Islet of Langerhans (tissue), 1 donor: ENCODE measurements at regions not wholly inside any gene's neighbourhood (a gene's known extent, or its start where the extent isn't known, plus 50 kb on each side); places are given as distances from the start of the nearest gene placed in this dataset.

ENCODE experiments used
- FAIRE-seq: peaks from one replicate; lab custom pipeline; 2011; peaks lifted over from hg19 to GRCh38; lab: Jason Lieb, UNC

DNA sequence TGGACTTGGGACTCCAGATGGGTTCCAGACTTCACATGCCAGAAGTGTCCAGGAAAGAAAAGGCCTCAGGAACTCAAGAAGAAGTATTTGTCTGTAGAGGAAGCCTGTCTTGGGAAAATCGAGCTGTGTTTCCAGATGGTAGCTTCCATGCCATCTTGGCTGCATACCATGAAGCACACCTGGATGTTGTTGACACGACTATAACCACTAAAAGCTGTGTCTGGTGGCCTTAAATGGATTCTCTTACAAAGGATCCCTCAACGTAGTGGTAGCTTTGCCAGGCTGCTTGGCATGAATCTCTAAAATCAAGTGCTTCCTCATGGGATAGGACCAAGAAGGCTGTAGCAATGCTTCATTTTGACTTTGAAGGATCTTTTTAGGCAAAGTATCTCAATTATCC lies 313.4 kb upstream of the BOD1L1 start:
- no peak for FAIRE-seq

- FAIRE-seq = no peak
These were observed 315.5 kb upstream of the BOD1L1 start for GRCh38 chr4:13942977-13943376.

DNA sequence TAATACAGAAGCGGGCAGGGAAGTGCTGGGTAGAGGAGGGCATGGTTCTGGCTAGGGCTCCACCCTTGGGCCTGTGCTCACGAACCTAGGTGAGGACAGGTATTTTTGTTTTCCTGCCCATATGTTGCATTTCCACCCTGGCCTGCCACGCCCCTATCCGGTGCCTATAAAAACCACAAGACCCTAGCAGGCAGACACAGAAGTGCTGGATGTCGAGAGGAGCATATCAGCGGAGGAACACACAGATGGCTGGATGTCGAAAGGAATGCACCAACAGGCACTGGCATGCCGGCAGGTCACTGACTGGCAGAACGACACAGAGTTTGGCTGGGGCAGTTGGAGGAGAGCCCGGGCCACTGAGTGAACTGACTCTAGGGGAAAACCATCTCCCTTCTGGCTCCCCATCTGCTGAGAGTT lies 316.6 kb upstream of the BOD1L1 start:
- no peak for FAIRE-seq

GRCh38 chr4:13947921-13948320 lies 320.4 kb upstream of the BOD1L1 start:
- FAIRE-seq = no peak

DNA sequence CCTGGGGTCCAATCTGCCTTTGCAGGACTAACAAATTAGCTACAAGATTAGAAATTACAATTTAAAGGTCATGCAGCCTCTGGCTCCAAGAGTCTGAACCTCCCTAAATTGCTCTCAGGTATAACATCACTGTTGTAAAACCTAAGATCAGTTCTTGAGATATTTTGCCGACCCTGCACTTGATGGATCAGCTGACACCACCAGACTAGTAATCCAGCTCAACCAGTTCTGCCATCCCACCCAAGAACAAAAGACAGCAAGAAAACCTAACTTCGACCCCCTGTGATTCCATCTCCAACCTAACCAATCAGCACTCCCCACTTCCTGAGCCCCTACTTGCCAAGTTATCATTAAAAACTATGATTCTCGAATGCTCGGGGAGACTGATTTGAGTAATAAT lies 323.0 kb upstream of the BOD1L1 start:
- FAIRE-seq = no peak

DNA sequence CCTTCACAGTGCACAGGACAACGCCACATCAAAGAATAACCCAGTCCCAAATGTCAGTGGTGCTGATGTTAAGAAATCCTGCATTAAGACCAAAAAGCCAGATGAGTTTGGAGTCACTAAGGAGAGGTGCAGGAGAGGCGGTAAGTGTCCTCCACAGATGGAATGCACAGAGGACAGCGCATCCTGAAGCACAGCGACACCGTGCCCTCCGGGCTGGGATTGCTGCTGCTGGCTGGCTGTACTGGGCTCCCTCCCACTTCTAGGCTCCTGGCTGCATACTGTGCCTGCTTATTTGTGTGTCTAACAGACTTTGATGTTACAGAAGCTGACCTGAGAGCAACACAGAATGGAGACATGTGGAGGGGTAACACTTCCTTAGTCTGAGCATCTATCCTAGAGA lies 325.6 kb upstream of the BOD1L1 start:
- FAIRE-seq = no peak

GRCh38 chr4:13955551-13955950 lies 328.0 kb upstream of the BOD1L1 start:
- FAIRE-seq = no peak

GRCh38 chr4:13956947-13957346 lies 329.4 kb upstream of the BOD1L1 start:
- FAIRE-seq = no peak

GRCh38 chr4:13957871-13958270 lies 330.3 kb upstream of the BOD1L1 start:
- FAIRE-seq = no peak

- no peak for FAIRE-seq
These were observed 336.1 kb upstream of the BOD1L1 start for GRCh38 chr4:13963601-13964000.

- no peak for FAIRE-seq
These were observed 339.0 kb upstream of the BOD1L1 start for GRCh38 chr4:13966231-13967195.

DNA sequence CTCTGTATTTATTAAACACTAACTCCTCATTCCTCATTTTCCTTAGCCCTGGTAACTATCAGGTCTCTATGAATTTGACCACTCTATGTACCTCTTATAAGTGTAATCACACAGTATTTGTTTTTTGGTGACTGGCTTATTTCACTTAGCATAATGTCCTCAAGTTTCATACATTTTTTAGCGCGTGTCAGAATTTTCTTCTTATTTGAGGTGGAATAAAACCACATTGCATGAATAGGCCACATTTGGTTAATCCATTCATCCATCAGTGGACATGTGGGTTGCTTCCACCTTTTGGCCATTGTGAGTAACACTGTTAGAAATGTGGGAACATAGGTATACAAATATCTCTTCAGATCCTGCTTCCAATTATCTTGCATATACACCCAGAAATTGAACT lies 341.2 kb upstream of the BOD1L1 start:
- no peak for FAIRE-seq

DNA sequence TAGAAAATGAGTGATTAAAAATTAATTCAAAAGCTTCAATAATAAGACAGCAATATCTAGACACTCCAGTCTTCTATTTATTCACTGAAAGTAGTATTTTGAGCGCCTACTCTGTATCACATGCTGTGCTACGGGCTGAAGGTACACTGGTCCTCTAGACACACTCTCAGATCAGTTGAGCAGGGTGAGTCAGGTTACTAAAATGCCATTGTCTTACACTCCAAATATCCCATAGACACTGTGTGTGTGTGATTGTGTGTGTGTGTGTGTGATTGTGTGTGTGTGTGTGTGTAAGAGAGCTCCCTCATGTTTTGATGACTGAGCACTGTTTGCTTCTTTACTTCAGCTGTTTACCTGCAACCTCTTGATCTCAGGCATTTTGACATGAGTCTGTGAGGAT lies 342.8 kb upstream of the BOD1L1 start:
- no peak for FAIRE-seq

DNA sequence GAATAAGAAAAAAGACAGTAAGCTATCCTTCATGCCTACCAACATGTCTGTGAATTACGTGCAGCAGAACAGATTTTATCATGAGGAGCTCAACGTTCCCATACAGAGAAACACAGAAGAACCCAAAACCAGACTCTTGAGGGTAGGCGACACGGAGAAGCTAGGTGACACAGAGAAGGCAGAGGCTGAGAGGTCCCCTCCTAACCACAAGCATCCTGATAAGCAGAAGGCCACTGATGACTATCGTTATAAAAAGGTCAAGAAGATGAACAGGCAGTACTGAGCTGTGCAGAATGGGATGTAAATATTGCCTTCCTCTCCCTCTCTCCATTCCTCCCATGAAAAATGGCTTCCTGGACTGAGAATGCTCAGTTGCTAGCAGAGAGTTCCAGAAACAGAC lies 350.2 kb upstream of the BOD1L1 start:
- FAIRE-seq = no peak

- no peak for FAIRE-seq
These were observed 353.1 kb upstream of the BOD1L1 start for GRCh38 chr4:13980317-13981310.

DNA sequence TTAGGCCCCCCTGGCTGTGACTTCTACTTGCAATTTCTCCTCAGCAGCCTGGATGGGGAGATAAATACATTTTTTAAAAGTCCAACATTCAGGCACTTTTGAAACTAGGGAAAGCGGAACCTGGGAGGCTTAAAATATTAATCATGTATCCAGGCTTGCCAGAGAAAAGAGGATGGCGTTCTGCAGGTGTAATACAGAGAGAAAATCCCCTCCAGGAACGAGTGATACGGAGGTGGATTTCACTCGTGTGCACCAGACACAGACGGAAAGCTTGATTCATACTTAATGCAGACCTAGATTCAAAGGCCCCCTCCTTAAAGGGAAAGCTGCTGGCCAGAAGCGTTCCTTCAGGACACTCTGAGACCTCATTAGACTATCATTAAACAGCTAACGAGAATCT lies 354.0 kb upstream of the BOD1L1 start:
- FAIRE-seq = no peak

DNA sequence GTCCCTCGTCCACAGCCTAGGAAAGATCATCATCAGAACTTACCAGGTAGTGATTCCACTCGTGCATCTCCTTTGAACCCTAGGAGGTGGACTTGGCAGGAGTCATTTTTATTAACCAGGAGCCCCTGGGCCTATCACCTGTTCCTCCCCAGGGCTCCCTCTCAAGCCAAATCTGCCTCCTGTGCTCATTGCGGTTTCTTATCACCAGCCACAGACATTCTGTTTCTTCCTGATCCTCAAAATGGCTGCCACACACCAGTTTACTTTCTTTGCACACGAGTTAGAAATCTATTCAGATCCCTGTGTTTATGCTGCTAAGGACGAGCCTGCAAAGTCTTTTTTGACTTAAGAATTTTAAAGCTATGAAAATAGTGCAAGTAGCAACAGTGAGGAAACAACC lies 354.5 kb upstream of the BOD1L1 start:
- FAIRE-seq = no peak

DNA sequence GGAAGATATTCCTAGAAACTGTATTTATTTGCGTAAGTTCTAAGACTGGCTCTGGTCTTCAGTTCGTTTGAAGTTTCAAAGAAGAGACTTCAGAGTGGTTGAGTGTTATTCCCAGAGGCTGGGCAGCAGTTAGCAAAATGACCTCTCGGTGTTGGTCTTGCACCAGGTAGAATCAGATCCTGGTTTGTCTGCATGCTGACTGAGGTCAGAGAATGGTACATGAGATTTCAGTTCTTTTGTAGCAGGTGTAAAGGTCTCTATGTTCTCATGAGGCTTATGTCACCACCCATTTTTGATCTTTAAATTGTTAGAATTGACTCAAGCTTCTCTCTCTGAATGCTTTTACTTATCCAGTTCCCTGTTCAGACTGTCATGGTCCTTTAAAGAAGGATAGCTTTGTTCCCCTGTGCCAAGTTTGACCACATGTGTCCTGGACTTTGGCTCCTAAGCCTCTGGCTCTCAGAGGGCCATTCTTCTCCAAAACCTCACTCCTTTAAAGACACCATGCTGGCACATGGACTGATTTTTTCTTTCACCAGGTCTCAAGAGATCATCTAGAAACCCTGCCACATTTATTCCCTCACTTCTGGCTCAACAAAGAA lies 355.8 kb upstream of the BOD1L1 start:
- FAIRE-seq = no peak

GRCh38 chr4:13984991-13985800 lies 357.7 kb upstream of the BOD1L1 start:
- no peak for FAIRE-seq

GRCh38 chr4:13985837-13986236 lies 358.3 kb upstream of the BOD1L1 start:
- FAIRE-seq = peak; percentile 33

DNA sequence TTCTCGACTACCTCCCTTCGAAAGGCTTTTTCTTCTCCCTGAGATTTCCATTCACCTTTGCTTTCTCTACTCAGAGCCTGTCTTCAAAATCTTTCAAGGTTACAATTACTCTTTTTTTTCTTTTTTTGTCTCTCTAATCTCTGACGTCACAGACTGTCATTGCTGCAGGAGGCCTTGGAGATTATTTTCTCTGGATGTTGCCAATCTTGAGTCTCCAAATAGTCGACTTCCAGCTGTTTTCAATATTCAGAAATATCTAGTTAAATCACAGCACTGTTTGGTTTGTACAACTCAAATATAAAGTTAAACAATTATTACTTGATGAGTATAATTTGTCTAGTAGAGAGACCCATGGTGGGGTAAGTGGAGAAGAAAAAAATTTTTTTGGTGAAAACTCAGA lies 359.0 kb upstream of the BOD1L1 start:
- FAIRE-seq = no peak
